C4-2B (cell line): ENCODE measurements at regions not wholly inside any gene's neighbourhood (a gene's known extent, or its start where the extent isn't known, plus 50 kb on each side); places are given as distances from the start of the nearest gene placed in this dataset.

ENCODE experiments used
- H3K27ac ChIP-seq: fragments of 450-650 bp; 2 replicates; pipeline ENCODE4 v1.5.1; 2017
- CTCF ChIP-seq: fragments of 450-650 bp; conservative IDR thresholded peaks from 2 replicates; pipeline ENCODE4 v1.5.1; 2017; ENCODE audit warnings: mild to moderate bottlenecking
- ZFX ChIP-seq: fragments of 450-650 bp; IDR thresholded peaks from 2 replicates; pipeline ENCODE4 v1.6.1; 2017

- H3K27ac ChIP-seq = no peak overlapping the region
- TF ChIP-seq CTCF (no peak), ZFX (no peak)
These were observed 397.8 kb downstream of the SLC4A3 start for GRCh38 chr2:220025207-220025606.

- TF ChIP-seq ZFX = no peak
- H3K27ac ChIP-seq = no peak overlapping the region
These were observed 401.6 kb downstream of the SLC4A3 start for GRCh38 chr2:220029013-220029412.

- no peak overlapping the region for H3K27ac ChIP-seq
These were observed 406.1 kb downstream of the SLC4A3 start for GRCh38 chr2:220033546-220033945.

GRCh38 chr2:220034426-220035130, 407.1 kb downstream of the SLC4A3 start:
- H3K27ac ChIP-seq = no peak overlapping the region
- TF ChIP-seq CTCF (no peak), ZFX (no peak)

More at GRCh38 chr2:220033546-220033945, 406.1 kb downstream of the SLC4A3 start:
- no peak for TF ChIP-seq CTCF
- no peak for TF ChIP-seq ZFX

GRCh38 chr2:220036431-220036830, 409.0 kb downstream of the SLC4A3 start:
- TF ChIP-seq ZFX = no peak
- no peak for TF ChIP-seq CTCF
- H3K27ac ChIP-seq = no peak overlapping the region

GRCh38 chr2:220040346-220040745, 412.9 kb downstream of the SLC4A3 start:
- no peak for TF ChIP-seq ZFX
- no peak for TF ChIP-seq CTCF
- no peak overlapping the region for H3K27ac ChIP-seq

- H3K27ac ChIP-seq = no peak overlapping the region
- no peak for TF ChIP-seq ZFX
- no peak for TF ChIP-seq CTCF
These were observed 414.0 kb downstream of the SLC4A3 start for GRCh38 chr2:220041447-220041846.
